MM.1S (cell line): ENCODE measurements at regions not wholly inside any gene's neighbourhood (a gene's known extent, or its start where the extent isn't known, plus 50 kb on each side); places are given as distances from the start of the nearest gene placed in this dataset.
"Not testable (repeated sequence)": the region's sequence is repeated elsewhere in the genome, so short reads cannot be mapped to it uniquely, and the experiment has no call there.

Experiments used
- EZH2phosphoT487 ChIP-seq: fragments of 300-600 bp; sonication (generic); IDR thresholded peaks from 2 replicates; pipeline ENCODE4 v1.6.1; 2018; ENCODE audit warnings: antibody characterized with exemption, low read length
- TF ChIP-seq, protein P1 (sequence below): fragments of 300-600 bp; sonication (generic); IDR thresholded peaks from 2 replicates; pipeline ENCODE4 v1.5.1; 2016; ENCODE audit warnings: antibody characterized with exemption, low read length, mixed read lengths

DNA sequence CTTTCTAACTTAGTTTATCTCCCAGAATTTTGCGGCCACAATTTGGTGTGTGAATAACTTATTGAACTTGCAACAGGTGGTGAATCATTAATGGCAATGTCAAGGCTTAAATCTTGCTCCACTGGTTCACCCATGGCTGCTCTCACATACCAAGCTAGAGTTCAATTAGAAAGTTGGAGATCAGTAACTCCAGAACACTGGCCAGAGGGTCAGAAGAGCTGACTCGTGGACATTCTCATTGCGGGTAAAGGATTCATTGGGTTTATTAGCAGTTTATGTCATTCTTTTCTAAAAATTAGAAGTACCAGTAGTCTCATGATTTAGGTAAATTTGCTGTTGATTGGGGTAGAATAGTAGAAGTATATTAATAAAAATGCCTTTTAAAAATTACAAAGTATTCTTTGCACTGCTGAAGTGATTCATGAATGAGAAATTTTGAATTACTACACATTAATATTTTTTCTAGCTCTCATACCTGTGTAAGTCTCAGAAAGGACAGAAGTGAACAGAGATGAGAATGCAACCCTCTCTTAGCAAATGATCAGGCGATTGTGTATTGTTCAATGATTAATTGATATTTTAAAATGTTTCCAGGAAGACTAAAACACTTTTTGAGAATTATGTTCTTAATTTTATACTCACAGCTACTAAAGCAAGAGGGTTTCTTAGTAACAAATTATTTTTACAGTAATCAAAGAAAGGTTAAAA, 142.0 kb downstream of the SYT15 start:
- TF ChIP-seq, protein P1, sequence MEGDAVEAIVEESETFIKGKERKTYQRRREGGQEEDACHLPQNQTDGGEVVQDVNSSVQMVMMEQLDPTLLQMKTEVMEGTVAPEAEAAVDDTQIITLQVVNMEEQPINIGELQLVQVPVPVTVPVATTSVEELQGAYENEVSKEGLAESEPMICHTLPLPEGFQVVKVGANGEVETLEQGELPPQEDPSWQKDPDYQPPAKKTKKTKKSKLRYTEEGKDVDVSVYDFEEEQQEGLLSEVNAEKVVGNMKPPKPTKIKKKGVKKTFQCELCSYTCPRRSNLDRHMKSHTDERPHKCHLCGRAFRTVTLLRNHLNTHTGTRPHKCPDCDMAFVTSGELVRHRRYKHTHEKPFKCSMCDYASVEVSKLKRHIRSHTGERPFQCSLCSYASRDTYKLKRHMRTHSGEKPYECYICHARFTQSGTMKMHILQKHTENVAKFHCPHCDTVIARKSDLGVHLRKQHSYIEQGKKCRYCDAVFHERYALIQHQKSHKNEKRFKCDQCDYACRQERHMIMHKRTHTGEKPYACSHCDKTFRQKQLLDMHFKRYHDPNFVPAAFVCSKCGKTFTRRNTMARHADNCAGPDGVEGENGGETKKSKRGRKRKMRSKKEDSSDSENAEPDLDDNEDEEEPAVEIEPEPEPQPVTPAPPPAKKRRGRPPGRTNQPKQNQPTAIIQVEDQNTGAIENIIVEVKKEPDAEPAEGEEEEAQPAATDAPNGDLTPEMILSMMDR = not testable (repeated sequence)
- TF ChIP-seq EZH2phosphoT487 = not testable (repeated sequence)
